HUDEP-2 (cell line): ENCODE measurements at regions not wholly inside any gene's neighbourhood (a gene's known extent, or its start where the extent isn't known, plus 50 kb on each side); places are given as distances from the start of the nearest gene placed in this dataset.

Experiments used
- DNase-seq, 76 experiments: peaks; one replicate each; lab custom pipeline; 2025; ENCODE audit not compliant: unreplicated experiment in 76 of 76; lab: John Stamatoyannopoulos, UW

DNA sequence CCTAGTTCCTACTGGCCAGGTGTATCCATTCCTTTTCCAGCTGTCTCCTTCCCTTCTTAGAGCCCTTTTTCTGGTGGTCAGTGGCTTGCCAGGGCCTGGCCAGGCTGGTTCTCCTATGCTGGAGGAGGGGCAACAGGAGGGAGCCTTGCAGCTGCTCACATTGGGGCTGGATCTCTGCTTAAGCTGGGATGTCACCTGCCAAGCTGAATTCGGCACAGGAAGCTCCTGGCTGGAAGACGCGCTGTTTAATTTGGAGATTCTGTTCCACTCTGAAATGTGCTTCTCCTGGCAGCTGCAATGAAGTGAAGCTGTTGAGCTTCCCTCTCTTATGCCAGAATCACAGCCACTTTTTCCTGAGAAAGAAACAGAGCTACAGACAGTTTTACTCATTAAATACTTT lies 56.0 kb upstream of the POU3F1 start:
- DNase-seq: no peak

DNA sequence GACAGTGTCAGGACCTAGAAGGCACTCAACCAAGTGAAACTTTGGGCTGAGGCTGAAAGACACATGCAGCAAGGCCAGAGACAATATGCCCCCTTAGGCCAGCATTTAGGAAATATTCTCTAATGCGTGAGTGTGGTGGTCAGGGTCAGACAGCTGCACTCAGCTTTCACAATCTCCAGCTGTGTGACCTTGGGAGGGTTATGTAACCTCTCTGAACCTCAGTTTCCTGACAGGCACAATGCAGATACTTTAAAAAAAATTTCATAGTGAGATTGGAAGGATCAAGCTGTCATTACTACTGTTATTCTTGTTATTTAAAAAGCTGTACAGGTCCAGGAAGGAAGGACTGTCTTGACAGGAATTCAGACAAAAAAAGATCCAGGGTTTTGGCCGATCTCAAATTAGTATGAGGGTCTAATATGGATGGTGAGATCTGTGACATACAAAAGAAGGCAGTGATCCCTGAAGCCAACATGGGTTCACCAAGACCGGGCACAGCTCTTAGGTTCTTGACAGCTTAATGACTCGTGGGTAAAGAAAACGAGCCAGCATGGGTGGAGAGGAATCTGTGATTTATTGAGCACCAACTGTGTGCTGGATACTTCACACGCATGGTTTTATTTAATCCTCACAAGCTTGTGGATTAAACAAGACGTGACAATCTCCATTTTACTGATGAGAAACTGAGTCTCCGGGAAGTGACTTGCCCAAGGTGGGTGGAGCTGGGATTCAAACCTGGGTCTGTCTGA lies 54.6 kb upstream of the POU3F1 start:
- DNase-seq: no peak

DNA sequence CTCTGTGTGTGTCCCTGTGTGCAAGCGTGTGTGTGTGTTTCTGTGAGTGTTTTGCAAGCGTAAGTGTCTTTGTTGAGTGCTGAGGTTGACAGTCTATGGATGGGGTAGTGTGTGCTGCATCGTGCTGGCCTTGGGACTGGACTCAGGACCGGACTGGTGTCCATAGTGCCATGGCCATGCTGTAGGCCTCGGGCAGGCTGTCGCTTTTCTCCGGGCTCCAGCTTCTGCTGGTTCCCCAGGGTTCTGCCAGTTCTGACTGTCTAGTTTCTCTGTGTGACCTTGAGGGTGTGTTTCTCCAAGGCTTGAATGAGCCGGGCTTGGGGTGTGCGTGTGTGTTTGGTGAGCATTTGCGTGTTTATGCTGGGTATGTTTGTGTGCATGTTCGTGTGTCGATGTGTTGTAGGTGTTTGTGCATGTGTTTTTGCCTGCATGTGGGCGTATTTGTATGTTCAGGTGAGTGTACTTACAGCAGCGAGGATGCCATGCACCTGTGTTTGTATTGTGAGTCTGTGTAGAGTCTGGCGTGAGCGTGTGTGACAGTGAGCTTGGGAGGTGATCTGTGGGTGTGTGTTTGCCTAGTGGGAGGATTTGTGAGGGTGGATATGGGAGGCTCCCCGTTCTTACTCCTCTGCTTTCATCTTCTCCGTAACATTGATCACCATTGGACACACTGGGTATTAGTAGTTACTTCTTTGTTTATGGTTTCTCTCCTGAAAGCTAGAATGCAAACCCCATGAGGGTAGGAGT lies 51.7 kb upstream of the POU3F1 start:
- DNase-seq: no peak

DNA sequence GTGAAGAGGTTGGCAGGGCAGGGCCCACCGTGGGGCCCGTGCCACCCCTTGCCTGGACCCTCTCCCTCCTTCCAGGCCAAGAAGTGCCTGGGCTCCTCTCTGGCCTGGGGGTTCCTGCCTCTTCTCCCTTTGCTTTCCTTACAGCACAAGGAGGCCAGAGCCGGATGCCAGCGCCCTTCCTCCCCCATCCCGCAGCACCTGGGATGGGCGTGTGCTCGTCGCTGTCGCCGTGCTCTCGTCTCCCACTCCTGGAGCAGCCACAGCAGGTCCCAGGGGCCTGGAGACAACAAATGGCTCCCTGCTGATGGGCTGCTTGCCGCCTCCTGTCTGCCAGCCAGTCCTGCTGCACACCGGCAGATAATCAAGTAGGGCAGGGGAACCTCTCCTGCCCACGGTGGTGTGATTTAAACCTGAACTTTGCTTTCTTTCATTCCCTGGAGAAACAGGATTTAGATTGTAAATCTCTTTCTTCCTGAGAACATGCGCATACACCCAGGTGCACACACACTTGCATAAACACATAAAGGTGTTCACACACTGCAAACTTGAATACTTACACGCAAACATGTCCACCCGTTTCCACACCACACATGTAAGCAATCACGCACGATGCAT lies 50.8 kb upstream of the POU3F1 start:
- no peak for DNase-seq
